HS-27A (cell line): ENCODE measurements at regions not wholly inside any gene's neighbourhood (a gene's known extent, or its start where the extent isn't known, plus 50 kb on each side); places are given as distances from the start of the nearest gene placed in this dataset.
"Not testable (repeated sequence)": the region's sequence is repeated elsewhere in the genome, so short reads cannot be mapped to it uniquely, and the experiment has no call there.

Experiments
- DNase-seq: peaks from one replicate; pipeline ENCODE4 v3.0.0-alpha.2; 2012; ENCODE audit warnings: low read depth, missing footprints

GRCh38 chr6:11384531-11385309, 152.3 kb upstream of the NEDD9 start:
- DNase-seq: no peak

- no peak for DNase-seq
Measured at GRCh38 chr6:11381801-11382513, 149.5 kb upstream of the NEDD9 start.

DNA sequence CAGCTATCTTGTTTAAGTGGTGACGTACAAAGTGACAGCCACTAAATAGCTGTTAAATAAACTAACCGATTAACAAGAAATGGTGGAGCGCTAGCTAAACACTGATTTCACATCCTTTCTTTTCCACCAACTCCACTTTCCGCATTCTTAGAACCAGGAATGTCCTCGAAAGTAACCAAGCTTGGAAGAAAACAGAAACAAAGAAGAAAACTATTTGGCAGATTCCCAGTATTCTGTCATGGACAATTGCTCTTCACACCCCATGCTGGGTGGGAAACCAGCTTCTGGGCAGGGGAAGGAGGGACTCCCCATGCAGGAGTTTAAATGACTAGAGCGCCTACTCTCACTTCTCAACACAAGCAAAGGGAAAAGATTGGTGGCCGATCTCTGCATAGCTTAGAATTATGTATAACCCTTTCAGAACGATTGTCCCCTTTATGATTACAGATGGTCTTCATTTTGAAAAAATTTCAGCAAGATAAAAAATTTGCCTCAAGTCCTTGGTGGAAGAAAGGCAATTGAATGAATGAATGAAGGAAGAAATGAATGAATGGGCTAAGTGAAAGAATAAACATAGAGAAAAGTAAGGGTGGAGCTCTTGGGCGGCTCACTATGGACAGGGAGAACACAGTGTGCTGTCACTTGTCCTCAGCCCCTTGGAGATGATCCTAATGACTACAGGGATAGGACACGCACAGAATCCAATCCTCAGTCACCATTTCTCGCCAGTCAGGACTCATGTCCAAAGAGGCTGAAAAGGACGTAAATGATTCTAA, 148.7 kb upstream of the NEDD9 start:
- DNase-seq: no peak

DNA sequence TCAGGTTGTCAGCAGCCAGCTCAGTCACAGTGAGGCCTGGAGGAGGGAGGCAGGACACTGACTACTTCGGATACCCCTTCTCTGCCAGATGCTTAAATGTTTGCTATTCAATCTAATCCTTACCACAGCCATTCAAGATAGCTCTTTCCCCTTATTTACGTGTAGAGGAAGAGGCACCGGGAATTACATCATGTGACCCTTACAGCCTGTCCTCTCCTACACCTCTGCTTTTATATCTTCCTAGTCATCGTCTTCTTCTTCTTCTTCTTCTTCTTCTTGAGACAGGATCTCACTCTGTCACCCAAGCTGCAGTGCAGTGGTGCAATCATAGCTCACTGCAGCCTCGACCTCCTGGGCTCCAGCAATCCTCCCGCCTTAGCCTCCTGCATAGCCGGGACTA, 148.1 kb upstream of the NEDD9 start:
- DNase-seq: no peak

DNA sequence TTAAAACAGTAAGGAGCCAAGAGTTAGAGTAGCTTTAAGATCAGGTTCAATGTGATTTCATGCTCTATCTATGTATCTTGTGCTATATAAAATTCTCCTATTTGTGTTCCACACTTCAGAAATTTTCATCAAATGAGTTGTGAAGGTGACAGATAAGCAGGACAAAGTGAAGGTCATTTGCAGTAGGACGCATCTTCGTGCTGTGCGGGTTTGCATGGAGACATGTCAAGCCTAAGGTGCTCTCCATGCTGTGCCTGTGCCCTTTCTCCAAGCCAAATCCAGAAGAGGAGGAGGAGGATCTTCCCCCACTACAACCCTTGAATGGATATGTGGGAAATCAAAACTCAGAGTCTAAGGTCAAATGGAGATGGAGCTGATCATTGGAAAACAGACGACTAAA, 147.3 kb upstream of the NEDD9 start:
- no peak for DNase-seq

DNA sequence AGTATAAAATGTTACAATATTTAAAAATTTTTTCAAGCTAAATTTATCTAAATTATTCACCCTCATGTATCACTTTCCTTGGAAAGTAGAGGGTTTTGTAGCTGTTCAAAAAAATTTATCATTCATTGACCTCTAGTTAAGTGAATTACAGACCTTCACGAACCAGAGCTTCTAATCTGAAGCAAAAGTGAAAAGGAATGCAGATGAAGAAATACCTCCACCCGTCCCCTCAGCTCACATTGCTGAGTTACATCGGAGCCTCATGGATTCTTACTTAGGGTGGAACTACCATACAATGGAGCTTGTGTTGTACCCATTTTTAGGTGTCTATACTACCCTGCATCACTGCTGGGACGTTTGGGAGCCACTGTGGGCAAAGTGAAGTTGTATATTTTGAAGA, 146.2 kb upstream of the NEDD9 start:
- no peak for DNase-seq

GRCh38 chr6:11374036-11375010, 141.9 kb upstream of the NEDD9 start:
- DNase-seq: no peak

GRCh38 chr6:11373208-11373607, 140.7 kb upstream of the NEDD9 start:
- no peak for DNase-seq

- not testable (repeated sequence) for DNase-seq
Measured at GRCh38 chr6:11372186-11372790, 139.8 kb upstream of the NEDD9 start.

DNA sequence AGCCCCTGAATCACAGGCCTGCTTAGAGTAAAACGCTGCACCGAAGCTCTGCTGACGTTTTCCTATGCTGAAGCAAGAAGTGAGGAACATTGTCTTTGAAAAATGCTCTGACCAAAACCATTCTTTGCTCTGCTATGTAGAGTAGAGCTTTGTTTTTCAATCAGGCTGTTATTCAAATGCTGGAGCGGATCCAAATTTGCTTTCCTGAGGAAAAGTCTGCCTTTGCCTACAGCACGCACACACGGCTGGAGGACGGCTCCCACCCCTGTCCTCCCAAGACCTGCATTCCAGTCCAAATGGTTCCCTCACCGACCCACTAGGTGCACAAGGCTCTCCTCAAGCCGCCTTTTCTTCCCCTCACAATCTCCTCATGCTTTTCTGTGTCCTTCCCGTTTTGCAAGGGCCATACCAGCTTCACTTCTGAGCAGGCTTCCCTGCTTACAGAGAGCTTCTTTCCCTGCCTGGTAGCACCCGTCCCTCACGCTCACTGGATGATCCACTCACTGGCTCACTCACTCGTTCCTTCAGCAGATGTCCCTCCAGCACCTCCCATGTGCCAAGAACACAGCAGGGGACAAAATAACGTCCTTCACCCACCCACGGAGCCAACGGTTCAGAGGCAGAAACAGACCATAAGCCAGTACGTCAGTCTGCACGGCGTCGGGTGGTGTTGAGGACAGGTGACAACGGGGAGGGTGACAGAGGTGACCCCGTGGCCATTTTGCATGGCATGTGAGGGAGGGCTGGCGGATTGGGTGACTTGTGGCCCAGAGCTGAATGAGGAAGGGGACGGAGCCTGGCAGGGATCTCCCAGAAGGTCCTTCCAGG, 137.9 kb upstream of the NEDD9 start:
- no peak for DNase-seq

GRCh38 chr6:11368760-11369159, 136.3 kb upstream of the NEDD9 start:
- no peak for DNase-seq

DNA sequence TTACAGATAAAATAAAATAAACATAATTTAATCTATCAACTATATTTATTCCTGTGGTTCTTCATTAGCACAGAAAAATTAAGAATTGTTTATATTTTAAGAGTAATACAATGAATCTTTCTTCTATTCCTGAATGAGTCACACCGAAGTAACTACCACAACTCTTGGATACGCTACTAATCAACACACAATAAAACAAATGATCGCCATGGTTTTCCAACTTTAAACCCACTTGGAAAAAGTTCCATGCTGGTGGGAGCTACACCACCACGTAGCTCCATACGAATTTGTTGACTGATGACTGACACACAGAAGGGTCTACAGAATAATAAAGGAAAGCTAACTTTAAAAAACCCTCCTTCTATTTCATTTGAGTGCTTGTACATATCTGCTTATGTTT, 135.8 kb upstream of the NEDD9 start:
- no peak for DNase-seq

- no peak for DNase-seq
Measured at GRCh38 chr6:11367638-11368199, 135.3 kb upstream of the NEDD9 start.

- no peak for DNase-seq
Measured at GRCh38 chr6:11366934-11367637, 134.6 kb upstream of the NEDD9 start.

- no peak for DNase-seq
Measured at GRCh38 chr6:11366183-11366933, 133.9 kb upstream of the NEDD9 start.

- DNase-seq: no peak
Measured at GRCh38 chr6:11364971-11365397, 132.5 kb upstream of the NEDD9 start.

DNA sequence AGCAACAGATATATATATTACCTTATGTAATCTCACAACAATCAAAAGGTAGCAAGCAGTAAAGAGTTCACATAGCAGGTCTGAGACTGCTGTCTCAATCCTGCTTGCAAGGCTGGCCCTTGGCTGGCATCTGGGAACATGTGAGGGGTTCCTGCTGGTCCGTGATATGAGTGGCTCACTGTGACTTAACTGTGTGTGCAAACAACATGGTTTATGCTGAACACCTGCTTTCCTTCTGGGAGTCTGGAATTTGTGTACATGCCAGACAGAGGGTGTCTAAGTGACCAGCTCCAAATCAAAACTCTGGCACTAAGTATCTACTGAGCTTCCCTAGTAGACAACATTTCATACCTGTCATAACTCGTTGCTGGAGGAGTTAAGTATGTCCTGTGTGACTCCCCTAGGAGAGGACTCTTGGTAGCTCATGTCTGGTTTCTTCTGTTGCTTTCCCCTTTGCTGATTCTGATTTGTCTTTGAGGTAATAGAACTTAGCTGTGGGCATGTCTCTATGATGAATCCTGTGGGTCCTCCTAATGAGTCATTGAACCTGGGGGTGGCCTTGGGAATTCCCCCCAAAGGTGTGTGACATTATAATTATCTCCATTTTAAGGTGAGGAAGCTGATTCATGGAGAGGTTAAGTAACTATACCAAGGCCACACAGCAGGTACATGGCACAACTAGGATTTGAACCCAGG, 131.6 kb upstream of the NEDD9 start:
- DNase-seq: no peak

GRCh38 chr6:11362564-11362963, 130.1 kb upstream of the NEDD9 start:
- no peak for DNase-seq
